ENCODE measurements at regions not wholly inside any gene's neighbourhood (a gene's known extent, or its start where the extent isn't known, plus 50 kb on each side); places are given as distances from the start of the nearest gene placed in this dataset.

DNA sequence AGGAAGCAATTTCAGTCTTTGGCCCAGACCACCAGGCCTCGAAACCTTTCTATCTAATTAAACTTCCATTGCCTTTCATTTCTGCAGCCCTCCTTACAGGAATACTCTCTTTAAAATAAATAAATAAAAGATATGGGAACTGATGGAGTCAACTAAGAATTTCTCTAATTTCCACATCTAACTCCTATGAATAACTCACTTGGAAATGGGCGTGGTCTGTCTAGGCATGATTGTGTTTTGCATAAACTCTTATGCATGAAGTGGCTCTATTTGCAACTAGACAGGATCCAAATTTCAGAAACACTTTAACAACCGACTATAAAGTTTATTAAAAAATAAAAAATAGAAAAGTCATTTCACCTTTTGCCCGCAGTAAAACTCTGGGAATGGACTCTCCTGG lies 199.5 kb downstream of the ADSS2 start:
- TF ChIP-seq, protein P1, sequence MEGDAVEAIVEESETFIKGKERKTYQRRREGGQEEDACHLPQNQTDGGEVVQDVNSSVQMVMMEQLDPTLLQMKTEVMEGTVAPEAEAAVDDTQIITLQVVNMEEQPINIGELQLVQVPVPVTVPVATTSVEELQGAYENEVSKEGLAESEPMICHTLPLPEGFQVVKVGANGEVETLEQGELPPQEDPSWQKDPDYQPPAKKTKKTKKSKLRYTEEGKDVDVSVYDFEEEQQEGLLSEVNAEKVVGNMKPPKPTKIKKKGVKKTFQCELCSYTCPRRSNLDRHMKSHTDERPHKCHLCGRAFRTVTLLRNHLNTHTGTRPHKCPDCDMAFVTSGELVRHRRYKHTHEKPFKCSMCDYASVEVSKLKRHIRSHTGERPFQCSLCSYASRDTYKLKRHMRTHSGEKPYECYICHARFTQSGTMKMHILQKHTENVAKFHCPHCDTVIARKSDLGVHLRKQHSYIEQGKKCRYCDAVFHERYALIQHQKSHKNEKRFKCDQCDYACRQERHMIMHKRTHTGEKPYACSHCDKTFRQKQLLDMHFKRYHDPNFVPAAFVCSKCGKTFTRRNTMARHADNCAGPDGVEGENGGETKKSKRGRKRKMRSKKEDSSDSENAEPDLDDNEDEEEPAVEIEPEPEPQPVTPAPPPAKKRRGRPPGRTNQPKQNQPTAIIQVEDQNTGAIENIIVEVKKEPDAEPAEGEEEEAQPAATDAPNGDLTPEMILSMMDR (IDR thresholded peaks at IDR 0.05; ENCODE audit: insufficient read depth, low read depth, low read length): no peak
- TF ChIP-seq EZH2 (IDR thresholded peaks at IDR 0.05; ENCODE audit: insufficient read depth, low read length): no peak
